ENCODE measurements at regions not wholly inside any gene's neighbourhood (a gene's known extent, or its start where the extent isn't known, plus 50 kb on each side); places are given as distances from the start of the nearest gene placed in this dataset.

DNA sequence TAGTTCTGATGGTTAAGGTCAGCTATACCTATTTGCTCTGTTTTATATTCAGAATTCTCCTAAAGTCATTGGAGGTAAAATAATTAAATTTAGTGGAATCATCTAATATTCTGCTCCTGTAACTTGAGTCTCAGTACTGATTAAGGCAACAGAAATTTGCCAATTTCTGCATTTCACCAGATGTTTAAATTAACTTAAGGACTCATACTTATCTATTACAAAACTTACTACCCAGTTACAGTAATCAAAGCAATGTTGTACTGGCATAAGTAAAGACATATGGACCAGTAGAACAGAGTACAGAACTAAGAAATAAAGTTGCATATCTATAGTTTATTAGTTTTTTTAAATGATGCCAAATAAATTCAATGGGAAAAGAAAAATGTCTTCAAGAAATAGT is 1043.8 kb downstream of the OTOL1 start:
- DNase-seq (ENCODE audit: insufficient read length, low spot score) (no peak), FAIRE-seq (no peak)
- TF ChIP-seq CTCF (IDR thresholded peaks at IDR 0.05; ENCODE audit: insufficient read depth, missing control alignments) = no peak

GRCh38 chr3:162541923-162542322 is 1045.3 kb downstream of the OTOL1 start:
- TF ChIP-seq CTCF (IDR thresholded peaks at IDR 0.05; ENCODE audit: insufficient read depth, missing control alignments) = no peak
- no peak for DNase-seq (ENCODE audit: insufficient read length, low spot score)
- no peak for FAIRE-seq

DNA sequence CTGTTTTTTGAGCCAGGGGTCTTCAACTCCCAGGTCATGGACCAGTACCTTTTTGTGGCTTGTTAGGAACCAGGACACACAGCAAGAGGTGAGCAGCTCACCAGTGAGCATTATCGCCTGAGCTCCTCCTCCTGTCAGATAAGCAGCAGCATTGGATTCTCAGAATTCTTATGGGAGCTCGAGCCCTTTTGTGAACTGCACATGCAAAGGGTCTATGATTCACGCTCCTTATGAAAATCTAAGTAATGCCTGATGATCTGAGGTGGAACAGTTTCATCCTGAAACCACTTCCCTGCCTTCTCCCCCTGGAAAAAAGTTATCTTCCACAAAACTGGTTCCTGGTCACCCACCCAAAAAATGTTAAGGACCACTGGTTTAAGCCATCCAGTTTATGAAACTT is 1047.6 kb downstream of the OTOL1 start:
- no peak for DNase-seq (ENCODE audit: insufficient read length, low spot score)
- TF ChIP-seq CTCF (IDR thresholded peaks at IDR 0.05; ENCODE audit: insufficient read depth, missing control alignments) = no peak
- no peak for FAIRE-seq

DNA sequence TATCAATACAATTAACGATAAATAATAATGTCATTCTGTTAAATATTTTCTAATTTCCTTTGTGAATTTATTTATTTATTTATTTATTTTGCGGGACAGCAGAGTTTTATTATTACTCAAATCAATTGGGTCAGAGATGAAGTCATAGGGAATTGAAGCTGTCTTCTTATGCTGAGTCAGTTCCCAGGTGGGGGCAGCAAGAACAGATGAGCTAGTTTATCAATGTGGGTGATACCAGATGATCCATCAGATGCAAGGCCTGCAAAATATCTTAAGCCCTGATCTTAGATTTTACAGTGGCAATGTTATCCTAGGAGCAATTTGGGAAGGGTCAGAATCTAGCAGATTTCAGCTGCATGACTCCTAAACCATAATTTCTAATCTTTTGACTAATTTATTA is 1050.3 kb downstream of the OTOL1 start:
- TF ChIP-seq CTCF (IDR thresholded peaks at IDR 0.05; ENCODE audit: insufficient read depth, missing control alignments) = no peak

GRCh38 chr3:162547321-162547720 is 1050.7 kb downstream of the OTOL1 start:
- no peak for TF ChIP-seq CTCF (IDR thresholded peaks at IDR 0.05; ENCODE audit: insufficient read depth, missing control alignments)
- no peak for DNase-seq (ENCODE audit: insufficient read length, low spot score)
- FAIRE-seq = no peak

More for the DNA sequence above, 1050.3 kb downstream of the OTOL1 start:
- no peak for DNase-seq (ENCODE audit: insufficient read length, low spot score)
- no peak for FAIRE-seq

DNA sequence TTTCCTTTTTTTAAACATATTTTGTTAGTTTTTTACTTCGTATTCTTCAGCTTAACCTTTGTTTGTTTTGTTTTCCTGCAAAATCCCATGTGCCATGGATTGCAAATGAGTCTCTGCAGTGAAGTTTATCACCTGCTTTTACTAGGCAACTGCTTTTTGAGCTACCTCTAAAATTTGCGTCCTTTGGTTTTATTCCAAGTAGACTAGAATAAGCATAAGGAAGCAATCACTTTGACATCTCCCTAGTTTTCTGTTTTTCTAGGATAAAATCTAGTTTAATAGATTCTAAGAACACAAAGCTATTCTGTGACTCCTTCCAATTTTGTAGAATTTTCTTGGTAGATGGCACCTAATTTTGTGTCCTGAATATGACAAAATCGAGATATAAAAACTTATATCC is 1059.2 kb downstream of the OTOL1 start:
- FAIRE-seq = no peak
- TF ChIP-seq CTCF (IDR thresholded peaks at IDR 0.05; ENCODE audit: insufficient read depth, missing control alignments) = no peak
- no peak for DNase-seq (ENCODE audit: insufficient read length, low spot score)

DNA sequence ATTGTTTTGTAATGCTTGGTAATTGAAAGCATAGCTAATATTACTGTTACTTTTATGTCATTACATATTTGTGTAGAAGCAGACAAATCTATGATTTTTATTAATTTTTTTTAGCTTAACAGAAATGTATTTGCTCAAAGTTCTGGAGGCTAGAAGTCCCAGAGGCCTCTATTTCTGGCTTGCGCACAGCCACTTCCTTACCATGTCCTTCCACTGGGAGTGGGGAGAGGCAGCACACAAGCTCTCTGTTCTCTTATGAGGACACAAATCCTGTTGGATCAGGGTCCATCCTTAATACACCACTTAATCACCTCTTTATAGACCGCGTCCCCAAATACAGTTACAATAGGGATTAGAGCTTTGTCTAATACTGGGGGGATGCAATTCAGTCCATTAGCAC is 1061.4 kb downstream of the OTOL1 start:
- no peak for DNase-seq (ENCODE audit: insufficient read length, low spot score)
- peak; percentile 21 for FAIRE-seq
- TF ChIP-seq CTCF (IDR thresholded peaks at IDR 0.05; ENCODE audit: insufficient read depth, missing control alignments) = no peak
